Activated CD4-positive, CD25-positive, alpha-beta regulatory T cell treated with anti-CD3 and anti-CD28 coated beads, Interleukin-2, amount 50 U/mL, for 24 hours (primary cell): ENCODE measurements at regions not wholly inside any gene's neighbourhood (a gene's known extent, or its start where the extent isn't known, plus 50 kb on each side); places are given as distances from the start of the nearest gene placed in this dataset.
A peak's percentile ranks its signal among the peaks of the same experiment; 100 is the strongest.
"Not testable (repeated sequence)": the region's sequence is repeated elsewhere in the genome, so short reads cannot be mapped to it uniquely, and the experiment has no call there.

Experiments
- ATAC-seq, 2 donors: fragments of 150-1000 bp; cut with Tn5 transposase; one replicate each; pipeline ENCODE4 v1.10.0; 2021; ENCODE audit warnings: mild to moderate bottlenecking in 1 of 2, moderate library complexity in 1 of 2

DNA sequence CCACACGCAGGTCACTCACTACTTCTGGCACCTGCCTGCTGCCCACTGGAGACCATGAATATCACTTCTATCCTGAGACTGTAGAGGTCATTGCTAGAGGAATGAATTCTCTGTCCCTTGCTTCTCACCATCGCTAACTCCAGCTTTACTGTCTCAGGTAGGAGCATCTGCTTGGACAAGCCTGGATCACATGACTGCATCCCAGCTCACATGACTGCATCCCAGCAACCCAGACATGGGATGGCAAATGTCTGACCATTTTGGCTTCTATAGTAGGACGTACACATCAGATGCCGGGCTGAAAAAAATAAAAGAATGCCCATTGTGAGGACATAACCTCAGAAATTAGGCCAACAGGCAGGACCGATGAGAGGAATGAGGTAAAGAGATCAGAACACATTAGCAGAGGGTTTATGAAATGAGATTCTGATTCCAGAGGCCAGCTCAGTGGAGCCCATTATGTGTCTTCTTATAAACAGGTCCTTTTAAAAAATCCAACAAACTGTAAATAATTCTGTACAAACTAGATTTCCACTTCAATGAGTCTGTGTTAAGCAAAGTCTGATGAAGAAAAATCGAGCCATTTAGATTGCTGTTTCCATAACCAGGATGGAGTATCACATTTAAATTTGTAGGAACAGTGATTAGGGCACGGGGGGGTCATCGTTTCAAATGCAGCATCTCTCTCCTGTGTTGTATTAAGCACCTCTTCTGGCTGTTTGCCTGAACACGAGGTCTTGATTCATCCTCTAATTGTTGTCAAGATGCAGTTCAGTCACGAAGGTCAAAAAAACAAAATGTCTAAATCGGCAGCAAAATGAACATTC lies 126.7 kb downstream of the MTHFS start:
- ATAC-seq = no peak

DNA sequence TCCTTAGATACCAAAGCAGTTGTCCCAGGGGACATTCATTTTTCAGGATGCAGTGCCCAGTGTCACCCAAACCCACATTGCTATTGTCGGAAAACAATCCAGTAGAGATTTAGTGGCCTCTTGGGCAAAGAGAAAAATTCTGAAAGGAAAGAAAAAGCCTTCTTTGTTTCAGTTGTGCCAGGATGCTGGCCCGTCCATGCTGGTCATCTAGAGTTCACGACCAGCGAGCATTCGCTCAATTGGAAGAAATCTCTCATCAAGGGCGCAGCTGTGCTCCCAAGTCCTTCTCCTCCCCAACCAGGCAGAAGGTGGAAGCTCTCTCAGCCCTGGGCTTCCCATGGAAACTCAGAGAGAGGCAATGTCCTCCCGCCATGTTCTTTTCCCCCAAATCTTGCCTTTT lies 123.7 kb downstream of the MTHFS start:
- ATAC-seq = no peak

DNA sequence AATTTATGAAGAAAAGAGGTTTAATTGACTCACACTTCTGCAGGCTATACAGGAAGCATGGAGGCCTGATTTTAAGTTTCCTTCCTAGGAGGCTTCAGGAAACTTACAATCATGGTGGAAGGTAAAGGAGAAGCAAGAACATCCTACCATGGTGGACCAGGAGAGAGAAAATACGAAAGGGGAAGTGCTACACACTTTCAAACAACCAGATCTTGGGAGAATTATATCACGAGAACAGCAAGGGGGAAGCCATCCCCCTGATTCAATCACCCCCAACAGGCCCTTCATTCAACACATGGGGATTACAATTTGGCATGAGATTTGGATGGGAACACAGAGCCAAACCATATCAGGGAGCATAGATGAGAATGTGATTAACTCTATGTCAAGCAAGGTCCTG lies 121.0 kb downstream of the MTHFS start:
- ATAC-seq = no peak

DNA sequence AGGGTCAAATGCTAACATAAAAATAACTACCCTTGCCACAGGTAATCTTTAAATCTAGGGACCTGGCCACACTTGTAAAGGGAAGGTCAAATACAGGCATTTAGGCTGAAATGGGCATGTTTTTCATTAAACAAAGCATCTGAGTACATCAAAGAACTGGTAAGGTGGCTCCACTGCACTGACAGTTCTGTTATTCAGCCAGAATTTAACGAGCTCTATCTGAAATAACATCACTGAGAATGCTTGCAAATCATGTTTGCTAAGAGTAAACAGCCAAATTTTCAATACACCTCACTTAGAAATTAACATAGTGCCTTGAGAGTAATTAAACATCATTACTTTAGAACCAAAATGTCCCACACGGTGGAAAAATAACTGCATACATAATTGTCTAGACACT lies 118.9 kb downstream of the MTHFS start:
- ATAC-seq = no peak

DNA sequence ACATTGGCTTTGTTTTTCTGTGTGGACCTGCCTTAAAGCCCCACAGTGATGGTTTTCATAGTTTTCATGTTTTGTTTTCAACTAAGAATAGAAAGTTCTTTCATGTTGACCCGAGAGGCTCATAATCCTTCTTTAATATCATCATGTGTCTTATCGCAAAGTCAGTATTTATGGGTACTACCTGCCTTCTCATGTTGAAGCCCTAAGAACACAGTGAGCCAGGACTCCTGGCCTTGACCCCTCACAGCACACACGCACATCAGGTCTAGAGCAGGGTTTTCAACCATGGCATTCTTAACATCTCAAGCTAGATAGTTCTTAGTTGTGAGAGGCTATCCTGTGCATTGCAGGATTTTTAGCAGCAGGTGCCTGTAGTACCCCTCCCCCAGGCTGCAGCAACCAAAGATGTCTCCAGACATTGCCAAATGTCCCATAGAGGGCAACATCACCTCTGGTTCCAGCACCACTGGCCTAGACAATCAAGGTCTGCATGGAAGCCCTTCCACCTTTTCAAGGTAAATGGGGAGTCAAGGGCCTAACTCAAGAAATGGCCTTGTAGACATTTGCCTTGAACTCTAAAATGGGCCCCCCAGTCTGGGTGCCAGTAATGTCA lies 118.3 kb downstream of the MTHFS start:
- no peak for ATAC-seq

DNA sequence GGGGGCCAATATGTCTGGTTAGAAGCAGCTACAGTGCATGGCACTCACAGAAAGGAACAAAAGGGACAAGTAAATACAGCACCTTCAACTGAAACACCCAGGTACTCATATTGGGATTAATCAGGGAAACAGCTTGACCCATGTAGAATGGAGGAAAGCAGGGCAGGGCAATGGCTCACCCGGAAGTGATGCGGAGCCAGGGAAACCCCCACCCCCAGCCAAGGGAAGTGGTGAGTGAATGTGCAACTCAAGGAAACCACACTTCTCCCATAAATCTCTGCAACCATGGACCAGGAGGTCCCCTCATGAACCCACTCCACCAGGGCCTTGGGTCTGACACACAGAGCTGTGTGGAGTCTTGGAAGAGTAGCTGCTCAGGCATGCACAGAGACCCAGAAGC lies 117.1 kb downstream of the MTHFS start:
- ATAC-seq = peak in 1 of 2 donors; percentile 36

DNA sequence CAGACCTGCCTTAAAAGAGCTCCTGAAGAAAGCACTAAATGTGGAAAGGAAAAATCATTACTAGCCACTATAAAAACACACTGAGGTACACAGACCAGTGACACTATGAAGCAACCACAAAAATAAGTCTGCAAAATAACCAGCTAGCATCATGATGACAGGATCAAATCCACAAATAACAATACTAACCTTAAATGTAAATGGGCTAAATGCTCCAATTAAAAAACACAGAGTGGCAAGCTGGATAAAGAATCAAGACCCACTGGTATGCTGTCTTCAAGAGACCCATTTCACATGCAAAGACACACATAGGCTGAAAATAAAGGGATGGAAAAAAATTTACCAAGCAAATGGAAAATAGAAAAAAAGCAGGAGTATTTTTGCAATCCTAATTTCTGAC lies 114.5 kb downstream of the MTHFS start:
- ATAC-seq = not testable (repeated sequence)
